ENCODE measurements at regions not wholly inside any gene's neighbourhood (a gene's known extent, or its start where the extent isn't known, plus 50 kb on each side); places are given as distances from the start of the nearest gene placed in this dataset.
A peak's percentile ranks its signal among the peaks of the same experiment; 100 is the strongest.

GRCh38 chrX:42248226-42248625 lies 324.9 kb upstream of the CASK start:
- H3K27ac ChIP-seq, result no peak overlapping the region
- TF ChIP-seq CTCF (conservative IDR thresholded peaks at IDR 0.05), result no peak

- peak overlapping the region; percentile 42 for H3K27ac ChIP-seq
Observed at GRCh38 chrX:42247241-42247640, 323.9 kb upstream of the CASK start.

GRCh38 chrX:42246814-42247213 lies 323.5 kb upstream of the CASK start:
- no peak for TF ChIP-seq CTCF (conservative IDR thresholded peaks at IDR 0.05)
- H3K27ac ChIP-seq, result peak overlapping the region; percentile 42

More at GRCh38 chrX:42247241-42247640, 323.9 kb upstream of the CASK start:
- no peak for TF ChIP-seq CTCF (conservative IDR thresholded peaks at IDR 0.05)

GRCh38 chrX:42242004-42242403 lies 318.6 kb upstream of the CASK start:
- TF ChIP-seq CTCF (conservative IDR thresholded peaks at IDR 0.05), result no peak
- H3K27ac ChIP-seq, result no peak overlapping the region

GRCh38 chrX:42241421-42241820 lies 318.1 kb upstream of the CASK start:
- no peak for TF ChIP-seq CTCF (conservative IDR thresholded peaks at IDR 0.05)
- no peak overlapping the region for H3K27ac ChIP-seq

GRCh38 chrX:42237956-42238355 lies 314.6 kb upstream of the CASK start:
- no peak for TF ChIP-seq CTCF (conservative IDR thresholded peaks at IDR 0.05)
- no peak overlapping the region for H3K27ac ChIP-seq

GRCh38 chrX:42229533-42229932 lies 306.2 kb upstream of the CASK start:
- TF ChIP-seq CTCF (conservative IDR thresholded peaks at IDR 0.05), result no peak
- H3K27ac ChIP-seq, result no peak overlapping the region

- no peak overlapping the region for H3K27ac ChIP-seq
- TF ChIP-seq CTCF (conservative IDR thresholded peaks at IDR 0.05), result no peak
Observed at GRCh38 chrX:42220666-42221065, 297.3 kb upstream of the CASK start.
